Activated T-cell treated with anti-CD3 and anti-CD28 coated beads, Interleukin-2, amount 50 U/mL, for 4 hours (primary cell): ENCODE measurements at regions not wholly inside any gene's neighbourhood (a gene's known extent, or its start where the extent isn't known, plus 50 kb on each side); places are given as distances from the start of the nearest gene placed in this dataset.

Experiments used
- ATAC-seq, 2 donors: fragments of 200-7000 bp; cut with Tn5 transposase; one replicate each; pipeline ENCODE4 v1.10.0; 2021
- DNase-seq: peaks from one replicate; pipeline ENCODE4 v3.0.0-alpha.2; 2020
- H3K27me3 Mint-ChIP-seq: one replicate; pipeline ENCODE4 v1.8.0; 2021; ENCODE audit warnings: low read depth, mixed read lengths
- H3K36me3 Mint-ChIP-seq: one replicate; pipeline ENCODE4 v1.8.0; 2022; ENCODE audit warnings: mixed read lengths; ENCODE audit not compliant: insufficient read depth
- H3K4me1 Mint-ChIP-seq: one replicate; pipeline ENCODE4 v1.8.0; 2021; ENCODE audit warnings: low read depth, mixed read lengths
- H3K4me3 Mint-ChIP-seq: one replicate; pipeline ENCODE4 v1.8.0; 2021; ENCODE audit warnings: mild to moderate bottlenecking, moderate library complexity, mixed read lengths
- H3K9me3 Mint-ChIP-seq: one replicate; pipeline ENCODE4 v1.8.0; 2021; ENCODE audit warnings: mixed read lengths

DNA sequence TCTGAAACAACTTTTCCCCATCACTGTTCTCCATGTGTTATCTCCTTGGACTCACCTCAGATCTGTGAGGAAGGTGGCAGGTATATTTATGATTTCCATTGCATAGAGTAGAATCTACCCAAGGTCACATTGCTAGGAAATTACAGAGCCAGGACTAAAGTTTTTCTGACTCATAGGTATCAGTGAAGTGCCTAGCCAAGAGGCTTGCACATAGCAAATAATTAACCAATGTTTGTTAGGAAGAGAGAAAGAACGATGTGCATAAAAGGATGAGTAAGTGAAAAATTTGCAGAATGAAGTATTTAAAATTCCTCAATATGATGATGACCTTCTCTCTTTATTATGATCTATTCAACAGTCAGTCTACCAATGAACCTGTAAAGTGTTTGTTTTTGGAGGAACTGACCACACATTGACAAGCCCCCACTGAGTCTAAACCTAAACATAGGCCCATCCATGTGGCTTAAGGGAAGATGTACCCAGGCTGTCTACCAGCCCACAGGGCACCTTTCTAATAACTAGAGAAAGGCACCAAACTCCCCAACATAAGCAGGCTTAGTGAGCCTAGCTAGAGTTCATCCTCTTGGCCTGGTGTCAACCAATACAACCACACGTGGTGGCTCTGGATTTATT is 252.9 kb upstream of the ZMIZ1 start:
- Mint-ChIP-seq H3K27me3 (peaks cover 3% of the 10 kb centered on the region), H3K36me3 (no peaks in the 10 kb centered on the region), H3K4me1 (no peaks in the 10 kb centered on the region), H3K9me3 (no peaks in the 10 kb centered on the region), H3K4me3 (no peak overlapping the region)
- DNase-seq: no peak
- no peak for ATAC-seq

DNA sequence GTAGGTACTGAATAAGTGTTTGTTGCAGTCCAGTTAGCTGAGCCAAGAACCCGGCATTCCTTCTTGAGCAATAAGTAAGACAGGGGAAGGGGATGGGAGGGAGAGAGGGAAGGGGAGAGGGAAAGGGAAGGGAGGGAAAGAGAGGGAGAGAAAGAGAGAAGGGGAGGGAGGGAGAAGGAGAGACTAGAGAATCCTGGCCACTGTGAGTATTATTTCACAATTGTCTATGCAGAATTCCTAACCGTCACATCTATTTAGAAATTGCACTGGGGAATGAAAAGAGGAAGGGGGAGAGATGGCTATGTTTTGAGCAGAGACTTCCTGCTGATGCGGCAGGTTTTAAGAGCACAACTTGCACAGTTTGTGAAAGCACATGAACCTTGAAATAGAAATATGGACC is 251.4 kb upstream of the ZMIZ1 start:
- no peaks in the 10 kb centered on the region for H3K9me3 Mint-ChIP-seq
- no peak for DNase-seq
- no peak overlapping the region for H3K4me3 Mint-ChIP-seq
- no peaks in the 10 kb centered on the region for H3K4me1 Mint-ChIP-seq
- no peak for ATAC-seq
- peaks cover 3% of the 10 kb centered on the region for H3K27me3 Mint-ChIP-seq
- no peaks in the 10 kb centered on the region for H3K36me3 Mint-ChIP-seq

DNA sequence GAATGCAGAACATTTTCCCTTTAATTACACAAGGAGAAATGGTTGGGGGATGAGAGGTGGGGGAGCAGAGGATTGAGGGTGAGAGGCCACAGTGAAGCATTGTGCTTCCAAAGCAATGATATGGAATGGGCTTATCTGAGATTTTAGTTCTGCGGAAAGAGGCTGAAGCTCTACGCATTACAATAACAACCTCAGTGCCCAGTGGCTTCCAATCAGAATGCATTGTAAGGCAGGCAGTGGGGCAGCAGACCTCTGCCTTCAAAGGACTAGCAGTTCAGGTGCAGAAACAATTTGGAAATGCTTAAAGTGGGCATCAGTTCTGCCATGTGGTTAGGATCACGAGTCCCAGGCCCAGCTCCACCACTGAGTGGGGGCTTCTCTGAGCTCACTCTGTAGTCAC is 251.0 kb upstream of the ZMIZ1 start:
- DNase-seq (no peak), ATAC-seq (no peak)
- H3K4me1 Mint-ChIP-seq: no peaks in the 10 kb centered on the region
- no peak overlapping the region for H3K4me3 Mint-ChIP-seq
- H3K36me3 Mint-ChIP-seq: no peaks in the 10 kb centered on the region
- no peaks in the 10 kb centered on the region for H3K9me3 Mint-ChIP-seq
- peaks cover 3% of the 10 kb centered on the region for H3K27me3 Mint-ChIP-seq

DNA sequence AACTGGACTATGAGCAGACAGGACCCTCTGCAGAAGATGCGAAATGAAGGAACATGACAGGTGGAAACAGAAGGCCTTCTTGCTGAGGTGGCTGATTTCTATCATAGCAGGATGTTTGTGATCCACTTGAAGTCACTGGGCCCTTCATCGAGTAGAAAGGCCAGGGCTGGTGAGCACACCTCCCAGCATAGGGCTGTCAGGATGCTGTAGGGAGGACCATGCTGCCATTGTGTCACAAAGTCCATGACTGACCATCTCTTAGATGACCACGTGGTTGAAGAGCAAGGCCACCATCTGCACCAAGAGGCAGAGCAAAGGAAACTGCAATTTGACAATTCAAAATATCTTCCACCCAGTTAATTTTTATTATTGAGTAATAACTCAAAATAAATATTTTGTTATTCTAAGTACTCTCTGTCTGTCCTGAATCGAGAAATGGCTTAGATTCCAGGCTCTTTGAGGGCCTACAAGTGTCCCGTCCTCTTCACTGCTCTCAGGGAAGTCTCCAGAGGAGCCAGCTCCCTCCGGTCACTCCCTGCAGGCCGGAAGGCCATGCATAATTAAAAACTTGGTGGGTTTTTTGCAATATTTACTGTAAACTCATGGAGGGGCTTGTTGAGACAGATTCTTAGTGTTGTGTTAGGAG is 249.3 kb upstream of the ZMIZ1 start:
- Mint-ChIP-seq H3K4me1 (no peaks in the 10 kb centered on the region), H3K36me3 (no peaks in the 10 kb centered on the region), H3K27me3 (peaks cover 1% of the 10 kb centered on the region), H3K4me3 (no peak overlapping the region), H3K9me3 (no peaks in the 10 kb centered on the region)
- ATAC-seq: no peak
- no peak for DNase-seq

DNA sequence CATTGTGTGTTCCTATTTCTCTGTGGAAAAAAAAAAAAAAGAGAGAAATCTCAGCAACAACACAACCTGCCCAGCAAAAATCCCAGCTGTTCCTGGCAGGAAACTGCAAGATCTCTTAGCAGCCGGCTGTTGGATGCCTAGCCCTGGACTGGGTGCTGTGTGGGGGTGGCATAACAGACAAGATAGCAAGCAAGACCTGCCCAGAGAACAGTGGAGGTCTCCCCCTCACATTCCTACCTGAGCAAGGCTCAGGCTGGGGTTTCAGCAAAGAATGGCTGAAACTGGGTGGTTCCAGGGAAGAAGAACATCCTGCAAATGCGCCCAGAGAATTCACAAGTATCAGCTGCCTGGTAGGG is 248.8 kb upstream of the ZMIZ1 start:
- Mint-ChIP-seq H3K9me3 (no peaks in the 10 kb centered on the region), H3K4me1 (no peaks in the 10 kb centered on the region), H3K36me3 (no peaks in the 10 kb centered on the region), H3K27me3 (no peaks in the 10 kb centered on the region), H3K4me3 (no peak overlapping the region)
- ATAC-seq (no peak), DNase-seq (no peak)

DNA sequence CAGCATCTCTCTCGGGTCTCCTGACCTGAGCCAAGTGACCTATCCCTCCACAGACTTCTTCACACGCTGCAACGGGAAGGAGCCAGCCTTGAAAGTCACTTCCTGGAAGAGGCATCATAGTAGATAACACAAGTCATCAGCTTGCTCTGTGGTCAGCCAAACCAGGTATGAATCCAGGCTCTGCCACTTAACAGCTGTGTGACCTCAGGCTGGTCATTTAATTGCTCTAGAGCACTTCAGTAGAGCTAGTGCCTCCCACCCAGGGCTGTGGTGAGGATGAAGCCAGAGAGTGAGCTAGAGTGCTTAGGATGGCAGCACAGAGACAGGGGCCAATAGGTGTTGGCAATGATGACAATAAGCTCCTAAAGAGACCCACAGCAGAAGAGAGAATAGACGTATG is 247.7 kb upstream of the ZMIZ1 start:
- Mint-ChIP-seq H3K4me3 (no peak overlapping the region), H3K9me3 (no peaks in the 10 kb centered on the region), H3K27me3 (no peaks in the 10 kb centered on the region), H3K4me1 (no peaks in the 10 kb centered on the region), H3K36me3 (no peaks in the 10 kb centered on the region)
- no peak for DNase-seq
- no peak for ATAC-seq

DNA sequence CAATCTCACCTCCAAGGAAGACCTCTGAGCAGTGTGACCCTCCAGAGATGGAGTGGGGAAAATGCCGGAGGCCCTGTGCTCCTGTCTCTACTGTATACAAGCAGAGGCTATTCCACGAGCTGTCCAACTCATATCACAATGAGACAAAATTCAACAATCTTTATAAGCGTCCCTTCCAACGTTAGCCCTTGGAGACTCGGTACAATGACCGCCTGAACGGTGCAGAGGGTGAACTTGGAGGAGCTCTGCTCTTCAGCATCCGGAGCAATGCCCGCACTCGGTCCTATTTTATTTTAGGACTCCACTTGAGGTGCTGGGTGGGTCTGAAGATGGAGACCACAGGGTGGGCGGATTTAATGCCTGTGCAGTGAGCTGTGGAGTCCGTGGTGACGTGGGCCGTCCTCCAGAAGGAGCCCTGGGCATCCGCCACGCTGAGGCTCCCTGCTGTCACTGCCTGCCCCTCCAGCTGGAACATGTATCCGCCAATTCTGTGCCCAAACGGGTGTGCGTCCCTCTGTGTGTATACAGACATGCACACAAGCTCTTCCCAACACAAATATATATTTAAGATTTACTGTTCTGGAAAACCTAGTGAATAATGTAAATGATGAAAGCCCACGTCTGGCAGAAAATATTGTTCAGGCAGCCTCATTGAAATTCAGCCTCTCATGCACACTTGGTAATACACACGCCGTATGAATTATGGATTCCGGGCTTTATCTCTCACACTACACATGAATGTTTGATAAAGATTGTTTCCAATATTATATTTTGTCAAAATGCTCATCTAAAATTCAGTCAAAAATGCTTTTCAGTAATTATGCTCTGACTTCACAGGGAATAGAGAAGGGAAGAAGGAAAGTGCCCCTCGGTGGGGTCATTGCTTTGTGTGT is 239.9 kb upstream of the ZMIZ1 start:
- no peak for ATAC-seq
- no peaks in the 10 kb centered on the region for H3K4me1 Mint-ChIP-seq
- no peak for DNase-seq
- no peaks in the 10 kb centered on the region for H3K36me3 Mint-ChIP-seq
- no peak overlapping the region for H3K4me3 Mint-ChIP-seq
- H3K27me3 Mint-ChIP-seq: peaks cover 14% of the 10 kb centered on the region
- H3K9me3 Mint-ChIP-seq: peaks cover 7% of the 10 kb centered on the region

DNA sequence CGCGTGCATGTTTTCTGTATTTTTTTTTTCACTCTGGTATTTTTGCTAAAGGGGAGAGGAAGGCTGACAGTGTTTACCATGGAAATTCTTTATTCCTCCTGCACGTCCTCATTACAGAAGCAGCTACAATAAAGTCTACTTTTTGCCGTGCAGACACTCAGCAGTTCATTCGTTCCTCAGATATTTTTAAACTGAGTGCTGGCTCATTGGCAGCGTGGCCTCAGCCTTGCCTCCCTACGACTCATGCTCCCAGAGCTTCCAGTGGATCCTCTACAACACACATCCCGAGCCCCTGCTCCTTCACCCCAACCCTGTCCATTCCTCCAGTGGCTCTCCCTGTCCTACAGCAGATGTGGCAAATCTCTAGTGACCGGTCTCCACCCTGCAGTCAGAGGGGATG is 239.2 kb upstream of the ZMIZ1 start:
- H3K4me3 Mint-ChIP-seq: no peak overlapping the region
- no peak for ATAC-seq
- no peaks in the 10 kb centered on the region for H3K36me3 Mint-ChIP-seq
- no peak for DNase-seq
- peaks cover 7% of the 10 kb centered on the region for H3K9me3 Mint-ChIP-seq
- peaks cover 19% of the 10 kb centered on the region for H3K27me3 Mint-ChIP-seq
- H3K4me1 Mint-ChIP-seq: no peaks in the 10 kb centered on the region

DNA sequence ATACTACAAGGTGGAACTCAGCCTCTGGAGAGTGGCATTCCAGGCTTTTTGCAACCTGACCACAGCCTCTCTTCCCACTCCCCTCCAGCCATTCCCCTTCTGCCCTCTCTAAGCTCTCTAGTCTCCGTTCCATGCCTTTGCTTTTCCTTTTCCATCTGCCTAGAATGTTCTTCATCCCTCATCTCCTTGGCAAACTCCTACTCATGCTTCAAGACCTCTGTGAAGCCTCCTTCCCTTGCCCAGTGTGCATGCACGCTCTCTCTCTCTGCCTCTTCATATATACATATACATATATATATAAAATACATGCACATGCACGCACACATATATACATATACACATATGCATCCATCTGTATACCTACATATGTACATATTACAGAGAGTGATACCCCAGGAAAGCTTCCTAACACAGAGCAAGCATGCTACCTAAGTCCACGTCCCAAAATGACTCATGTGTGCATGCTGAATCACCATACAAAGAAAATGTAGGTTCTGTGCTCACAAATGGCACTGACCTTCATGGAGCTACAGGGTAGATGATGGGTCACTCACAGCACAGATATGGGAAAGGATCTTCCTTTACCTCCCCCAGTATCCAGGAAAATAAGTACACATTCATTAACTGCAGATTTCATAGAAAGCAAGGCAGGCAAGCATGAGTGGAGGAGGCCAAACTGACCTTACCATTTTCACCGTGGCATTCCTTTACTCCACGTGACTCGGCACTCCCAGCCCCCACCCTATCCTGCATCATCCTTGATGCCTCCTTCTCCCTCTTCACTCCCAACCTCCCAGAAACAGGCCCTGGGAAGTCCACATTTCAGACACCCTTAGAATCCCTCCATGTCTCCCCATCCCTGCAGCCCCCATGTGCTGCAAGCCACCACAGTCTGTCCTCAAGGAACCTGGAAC is 238.4 kb upstream of the ZMIZ1 start:
- Mint-ChIP-seq H3K4me3 (no peak overlapping the region), H3K9me3 (peaks cover 7% of the 10 kb centered on the region), H3K36me3 (no peaks in the 10 kb centered on the region), H3K4me1 (no peaks in the 10 kb centered on the region), H3K27me3 (peaks cover 26% of the 10 kb centered on the region)
- DNase-seq: no peak
- ATAC-seq: no peak

DNA sequence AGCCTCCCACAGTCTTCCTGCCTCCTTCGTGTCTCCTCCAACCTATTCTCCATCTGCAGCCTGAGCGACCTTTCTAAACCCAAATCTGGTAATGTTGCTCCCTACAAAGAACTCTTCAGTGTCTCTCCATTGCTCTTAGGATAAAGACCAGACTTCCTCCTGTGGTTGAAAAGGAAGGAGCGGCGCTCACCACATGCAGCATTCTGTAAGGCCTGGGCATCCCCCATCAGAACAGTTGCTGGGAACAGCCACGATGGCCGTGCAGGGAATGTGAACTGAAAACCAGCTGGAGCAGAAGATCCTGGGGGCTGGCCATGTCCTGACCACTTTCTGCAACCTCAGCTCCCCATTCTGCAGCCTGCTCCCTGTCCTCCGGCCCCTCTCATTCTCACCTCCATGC is 237.8 kb upstream of the ZMIZ1 start:
- H3K9me3 Mint-ChIP-seq: peaks cover 7% of the 10 kb centered on the region
- no peak for ATAC-seq
- no peaks in the 10 kb centered on the region for H3K4me1 Mint-ChIP-seq

DNA sequence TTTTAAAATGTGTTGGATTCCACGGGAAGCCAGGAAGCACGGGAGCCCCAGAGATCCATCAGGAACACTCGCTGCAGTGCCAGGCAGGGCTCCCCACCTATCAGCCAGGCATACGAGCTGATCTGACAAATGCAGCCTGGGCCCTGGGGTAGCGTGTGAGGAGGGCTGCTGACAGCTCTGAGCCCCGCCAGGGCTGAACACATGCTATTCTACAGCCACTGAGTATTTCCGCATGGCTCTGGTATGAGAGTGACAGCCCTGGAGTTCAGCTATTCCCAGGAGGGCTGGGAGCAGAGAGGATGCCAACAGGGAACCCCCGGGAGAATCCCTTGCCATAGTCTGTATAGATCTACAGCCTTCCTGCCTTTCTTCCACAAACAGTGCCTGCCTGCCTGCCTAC is 237.3 kb upstream of the ZMIZ1 start:
- Mint-ChIP-seq H3K9me3 (peaks cover 7% of the 10 kb centered on the region), H3K4me1 (no peaks in the 10 kb centered on the region), H3K4me3 (no peak overlapping the region), H3K27me3 (peaks cover 30% of the 10 kb centered on the region), H3K36me3 (no peaks in the 10 kb centered on the region)
- ATAC-seq: no peak
- DNase-seq: no peak

More for the DNA sequence above, 237.8 kb upstream of the ZMIZ1 start:
- no peak overlapping the region for H3K4me3 Mint-ChIP-seq
- H3K27me3 Mint-ChIP-seq: peaks cover 30% of the 10 kb centered on the region
- no peak for DNase-seq
- H3K36me3 Mint-ChIP-seq: no peaks in the 10 kb centered on the region

DNA sequence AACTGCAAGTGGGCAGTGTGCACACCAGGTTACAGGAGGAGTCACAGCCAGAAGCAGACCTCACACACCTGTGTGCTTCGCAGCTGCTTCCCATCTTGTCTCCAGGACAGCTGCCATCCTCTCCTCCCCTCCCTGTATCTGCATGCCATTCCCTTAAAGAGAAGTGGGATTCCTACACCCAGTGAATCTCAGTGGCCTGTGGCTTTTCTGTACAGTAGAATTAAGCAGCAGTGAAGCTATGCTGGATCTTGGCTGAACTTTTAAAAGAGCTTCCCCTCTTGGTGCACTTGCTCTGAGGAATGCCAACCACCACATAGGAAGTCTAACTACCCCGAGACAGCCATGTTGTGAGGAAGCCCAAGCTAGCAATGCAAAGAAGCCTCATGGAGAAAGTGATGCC is 236.5 kb upstream of the ZMIZ1 start:
- Mint-ChIP-seq H3K4me1 (no peaks in the 10 kb centered on the region), H3K27me3 (peaks cover 30% of the 10 kb centered on the region), H3K9me3 (peaks cover 7% of the 10 kb centered on the region), H3K4me3 (no peak overlapping the region), H3K36me3 (no peaks in the 10 kb centered on the region)
- no peak for ATAC-seq
- DNase-seq: no peak

DNA sequence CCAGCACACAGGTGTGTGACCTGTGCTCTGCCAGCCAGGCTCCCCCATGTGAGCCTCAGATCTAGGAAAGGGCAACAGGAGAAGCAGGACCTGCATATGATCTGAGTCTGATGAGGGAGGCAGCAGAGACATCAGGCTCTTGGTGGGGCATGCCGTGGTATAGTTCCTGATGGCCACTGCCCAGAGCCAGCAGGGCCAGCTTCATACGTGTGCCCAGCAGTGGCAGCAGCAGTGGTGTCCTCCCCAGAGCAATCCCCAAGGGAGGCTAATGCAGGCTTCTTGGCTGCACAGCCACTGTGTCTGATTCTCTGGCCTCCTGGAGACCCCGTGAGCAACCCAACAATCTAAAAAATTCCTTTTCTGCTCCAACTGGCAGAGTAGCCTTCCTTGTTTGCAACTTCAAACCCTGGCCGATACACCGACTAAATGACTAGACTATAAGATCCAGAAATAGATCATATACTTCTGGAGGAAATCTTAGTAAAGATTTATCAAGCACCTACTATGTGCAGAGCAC is 230.6 kb upstream of the ZMIZ1 start:
- H3K4me3 Mint-ChIP-seq: no peak overlapping the region
- peaks cover 16% of the 10 kb centered on the region for H3K27me3 Mint-ChIP-seq
- H3K4me1 Mint-ChIP-seq: no peaks in the 10 kb centered on the region
- ATAC-seq (no peak), DNase-seq (no peak)
- no peaks in the 10 kb centered on the region for H3K36me3 Mint-ChIP-seq
- peaks cover 6% of the 10 kb centered on the region for H3K9me3 Mint-ChIP-seq

DNA sequence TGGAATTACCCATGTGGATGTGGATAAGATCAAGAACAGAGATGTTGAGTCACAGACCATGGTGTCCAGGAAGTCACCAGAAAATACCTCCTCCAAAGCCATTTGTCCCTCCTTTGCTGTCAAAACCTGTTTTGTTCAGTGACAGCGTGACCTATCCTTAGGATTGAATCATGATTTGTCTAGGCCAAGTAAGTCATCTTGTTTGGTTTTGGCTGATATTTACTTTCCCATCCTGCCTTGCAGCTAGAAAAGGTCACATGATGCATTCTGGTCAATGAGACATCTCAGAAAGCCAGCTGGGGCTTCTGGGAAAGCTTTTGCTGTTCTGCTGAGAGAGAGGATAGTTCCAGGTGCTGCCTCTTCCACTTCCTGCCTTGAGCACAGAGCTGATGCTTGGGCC is 225.3 kb upstream of the ZMIZ1 start:
- Mint-ChIP-seq H3K4me1 (no peaks in the 10 kb centered on the region), H3K27me3 (no peaks in the 10 kb centered on the region), H3K9me3 (peaks cover 6% of the 10 kb centered on the region), H3K36me3 (no peaks in the 10 kb centered on the region), H3K4me3 (no peak overlapping the region)
- no peak for ATAC-seq
- DNase-seq: no peak
